K562 (cell line): ENCODE measurements at regions not wholly inside any gene's neighbourhood (a gene's known extent, or its start where the extent isn't known, plus 50 kb on each side); places are given as distances from the start of the nearest gene placed in this dataset.

ENCODE experiments used
- ATAC-seq: fragments of 200-7000 bp; cut with Tn5 transposase; 3 replicates; pipeline ENCODE4 v1.9.1; 2020; ENCODE audit warnings: moderate library complexity
- BruUV-seq: library from RNA; stranded (reverse); fragments of 400-500 nt; replicated peaks from 2 replicates; lab custom pipeline; 2021; lab: Mats Ljungman, UMichigan
- CTCF ChIA-PET: fragments of 300-600 bp; formaldehyde crosslinking; extraction: SDS; loops from one replicate; lab custom pipeline; 2021; ENCODE audit warnings: low intra/inter-chr PET ratio; lab: Yijun Ruan, JAX
- POLR2A ChIA-PET: fragments of 300-600, 350-650 bp; sonication (Branson Sonifier 250); formaldehyde crosslinking; extraction: SDS; loops from one replicate; lab custom pipeline; 2021; ENCODE audit warnings: antibody characterized with exemption, inconsistent platforms; lab: Yijun Ruan, JAX
- DNase-seq, 4 experiments: peaks; one replicate each; pipeline versions ENCODE4 v3.0.0 to v3.0.0-alpha.2; 2011 to 2018; ENCODE audit warnings: low spot score in 3 of 4, mixed read lengths in 3 of 4; ENCODE audit errors: extremely low read depth in 1 of 4
- FAIRE-seq: peaks from 2 replicates; lab custom pipeline; 2011; peaks lifted over from hg19 to GRCh38; lab: Jason Lieb, UNC
- H2AFZ ChIP-seq: 2 replicates; pipeline ENCODE4 v1.6.0; 2011; ENCODE audit warnings: low read depth, low read length, control low read depth, inconsistent platforms
- H3K27ac ChIP-seq: fragments of 200-600 bp; 3 replicates; pipeline ENCODE4 v1.8.0; 2011; ENCODE audit warnings: low read depth, mild to moderate bottlenecking, control low read depth, inconsistent platforms, low read length, moderate library complexity, mixed read lengths; ENCODE audit errors: extremely low read depth
- H3K27me3 ChIP-seq, 2 experiments: fragments of 300-600 bp in 1 of 2; 2 replicates in 1 of 2; 3 replicates in 1 of 2; pipeline versions ENCODE4 v1.6.0 to v1.8.0; 2011; ENCODE audit warnings: inconsistent platforms in 2 of 2, low read length in 2 of 2, mild to moderate bottlenecking in 1 of 2, mixed read lengths in 1 of 2, moderate library complexity in 1 of 2; ENCODE audit not compliant: control insufficient read depth in 2 of 2, insufficient read depth in 2 of 2
- H3K36me3 ChIP-seq: fragments of 300-600 bp; 3 replicates; pipeline ENCODE4 v1.8.0; 2011; ENCODE audit warnings: mild to moderate bottlenecking, low read length, inconsistent platforms; ENCODE audit not compliant: control insufficient read depth, insufficient read depth
- H3K4me1 ChIP-seq, 2 experiments: fragments of 200-600 bp in 1 of 2; replicated peaks in 1 of 2; 2 replicates in 1 of 2; 3 replicates in 1 of 2; pipeline versions ENCODE4 v1.5.1 to v1.8.0; 2011; ENCODE audit warnings: inconsistent platforms in 2 of 2, low read length in 2 of 2, mild to moderate bottlenecking in 1 of 2, mixed read lengths in 1 of 2, moderate library complexity in 1 of 2; ENCODE audit not compliant: control insufficient read depth in 2 of 2, insufficient read depth in 2 of 2
- H3K4me2 ChIP-seq: 2 replicates; pipeline ENCODE4 v1.6.1; 2011; ENCODE audit warnings: low read length, control low read depth, inconsistent platforms, mixed read lengths; ENCODE audit not compliant: insufficient read depth
- H3K4me3 ChIP-seq: fragments of 200-600 bp; sonication (generic), shearing (Covaris generic); 2 replicates; pipeline ENCODE4 v1.5.1; 2016; ENCODE audit warnings: control low read depth, inconsistent platforms
- H3K79me2 ChIP-seq: fragments of 200-600 bp; 3 replicates; pipeline ENCODE4 v1.8.0; 2011; ENCODE audit warnings: low read length, inconsistent platforms; ENCODE audit not compliant: control insufficient read depth, insufficient read depth
- H3K9ac ChIP-seq, 2 experiments: 2 replicates each; pipeline versions ENCODE4 v1.6.0 to v1.6.1; 2011; ENCODE audit warnings: low read depth in 2 of 2, low read length in 2 of 2, control low read depth in 1 of 2, inconsistent platforms in 1 of 2, mild to moderate bottlenecking in 1 of 2, mixed read lengths in 1 of 2; ENCODE audit not compliant: insufficient read depth in 1 of 2
- H3K9me1 ChIP-seq: one replicate; pipeline ENCODE4 v1.6.0; 2011; ENCODE audit warnings: inconsistent platforms, mild to moderate bottlenecking, low read length, moderate library complexity; ENCODE audit not compliant: control insufficient read depth, insufficient read depth
- H3K9me3 ChIP-seq: replicated peaks from 2 replicates; pipeline ENCODE4 v1.5.1; 2011; ENCODE audit warnings: low read depth, low read length, inconsistent platforms; ENCODE audit not compliant: control insufficient read depth, insufficient read depth
- H4K20me1 ChIP-seq: replicated peaks from 2 replicates; pipeline ENCODE4 v1.6.1; 2011; ENCODE audit warnings: low read length, inconsistent platforms, mixed read lengths; ENCODE audit not compliant: control insufficient read depth, insufficient read depth
- DPF2 ChIP-seq: fragments of 450-650 bp; IDR thresholded peaks from 2 replicates; pipeline ENCODE4 v1.6.1; 2016
- ELF4 ChIP-seq: fragments of 450-650 bp; formaldehyde crosslinking; IDR thresholded peaks from 2 replicates; pipeline ENCODE4 v1.4.0; 2022; ENCODE audit warnings: missing genetic modification characterization
- HMG20B ChIP-seq: fragments of 250-450 bp; sonication (Bioruptor Pico); IDR thresholded peaks from 2 replicates; pipeline ENCODE4 v1.5.0; 2021; ENCODE audit warnings: mild to moderate bottlenecking
- MED1 ChIP-seq: sonication (generic); formaldehyde crosslinking; IDR thresholded peaks from 2 replicates; pipeline ENCODE4 v1.8.1; 2023; ENCODE audit warnings: missing genetic modification reagents, borderline replicate concordance
- MITF ChIP-seq: IDR thresholded peaks from 2 replicates; pipeline ENCODE4 v1.6.1; 2014; ENCODE audit warnings: antibody characterized with exemption
- NFE2L1 ChIP-seq: fragments of 450-650 bp; IDR thresholded peaks from 2 replicates; pipeline ENCODE4 v1.6.1; 2016; ENCODE audit warnings: missing genetic modification characterization, low read depth, mild to moderate bottlenecking, missing compliant biosample characterization, moderate library complexity, borderline replicate concordance
- NONO ChIP-seq, 2 experiments: fragments of 200-400 bp in 1 of 2; fragments of 450-650 bp in 1 of 2; formaldehyde crosslinking in 1 of 2; IDR thresholded peaks; 2 replicates each; pipeline ENCODE4 v1.6.1; 2017; ENCODE audit warnings: low read depth in 2 of 2, mild to moderate bottlenecking in 2 of 2, moderate library complexity in 2 of 2, low read length in 1 of 2
- PTBP1 ChIP-seq: fragments of 200-400 bp; formaldehyde crosslinking; IDR thresholded peaks from 2 replicates; pipeline ENCODE4 v1.6.1; 2017; ENCODE audit warnings: low read depth, low read length
- SNIP1 ChIP-seq: fragments of 450-650 bp; IDR thresholded peaks from 2 replicates; pipeline ENCODE4 v1.7.1; 2017; ENCODE audit warnings: low read depth, mild to moderate bottlenecking
- ZKSCAN1 ChIP-seq: fragments of 150-350 bp; IDR thresholded peaks from 2 replicates; pipeline ENCODE4 v1.6.1; 2016; ENCODE audit warnings: low read depth, low read length
- ZNF24 ChIP-seq: fragments of 450-650 bp; IDR thresholded peaks from 2 replicates; pipeline ENCODE4 v1.6.1; 2016
- WGBS: fragments of 100-300 bp; shearing (Covaris generic); methylation state at CpG from one replicate; pipeline ENCODE4 v1.1.6; 2016; ENCODE audit warnings: low coverage, mixed read lengths; ENCODE audit not compliant: insufficient coverage; ENCODE audit errors: missing lambda C conversion rate; 5-methylcytosine and 5-hydroxymethylcytosine counted together
- in situ Hi-C: fragments of 300-500 bp; cut with MboI; formaldehyde crosslinking; loops from 4 replicates; pipeline ENCODE4 v1.15.0; 2018; ENCODE audit warnings: inconsistent platforms, mixed read lengths
- intact Hi-C: fragments of 100-400 bp; cut with micrococcal nuclease; formaldehyde crosslinking; loops from 2 replicates; pipeline ENCODE4 v1.14.2; 2022

GRCh38 chr18:22048221-22048620, 121.2 kb upstream of the GATA6 start:
- Histone ChIP-seq H2AFZ (no peak overlapping the region), H3K9ac (no peak overlapping the region), H3K9me3 (no peaks in the 10 kb centered on the region), H3K4me1 (no peaks in the 10 kb centered on the region), H4K20me1 (0 out of 2 replicates have a peak, but pooled peaks cover 5% of the 10 kb centered on the region), H3K4me3 (no peak overlapping the region), H3K27ac (no peak overlapping the region), H3K4me2 (no peak overlapping the region), H3K79me2 (no peaks in the 10 kb centered on the region), H3K27me3 (peaks cover 48 to 56% of the 10 kb centered on the region in 2 experiments), H3K36me3 (no peaks in the 10 kb centered on the region), H3K9me1 (no peaks in the 10 kb centered on the region)
- WGBS: 3% methylated on average over 5 of the region's 5 CpGs
- ATAC-seq (no peak), DNase-seq (no peak), FAIRE-seq (no peak)
- in situ Hi-C loops: no loop called here
- CTCF ChIA-PET: no interaction called here
- intact Hi-C loops: no loop called here
- BruUV-seq: no TSS peak
- POLR2A ChIA-PET: no interaction called here
- TF ChIP-seq NFE2L1 (tag) (no peak), HMG20B (CRISPR knock-in tag) (no peak), ZNF24 (no peak), ELF4 (CRISPR knock-in tag) (no peak)

GRCh38 chr18:22048932-22049615, 120.3 kb upstream of the GATA6 start:
- no peak overlapping the region for H3K4me2 ChIP-seq
- H3K36me3 ChIP-seq: no peaks in the 10 kb centered on the region
- ATAC-seq: no peak
- no peak overlapping the region for H3K27ac ChIP-seq
- peaks cover 46 to 59% of the 10 kb centered on the region in 2 experiments for H3K27me3 ChIP-seq
- CTCF ChIA-PET: no interaction called here
- no peak overlapping the region for H3K9ac ChIP-seq
- H3K9me1 ChIP-seq: no peaks in the 10 kb centered on the region
- no peaks in the 10 kb centered on the region for H3K9me3 ChIP-seq
- no peak for DNase-seq
- 0 out of 2 replicates have a peak, but pooled peaks cover 5% of the 10 kb centered on the region for H4K20me1 ChIP-seq
- H3K4me1 ChIP-seq: no peaks in the 10 kb centered on the region
- POLR2A ChIA-PET: no interaction called here
- FAIRE-seq: no peak
- no peak overlapping the region for H3K4me3 ChIP-seq
- TF ChIP-seq PTBP1 (no peak), DPF2 (no peak), MED1 (no peak), SNIP1 (no peak), MITF (no peak), ZKSCAN1 (no peak), NONO (IDR thresholded peaks at IDR 0.05; ENCODE audit: low read depth in 2 of 2, low read length in 1 of 2) (no peak)
- intact Hi-C loops (no loop called here), in situ Hi-C loops (no loop called here)
- no peak overlapping the region for H2AFZ ChIP-seq
- WGBS: 2% methylated on average over 3 of the region's 3 CpGs
- no peaks in the 10 kb centered on the region for H3K79me2 ChIP-seq
- BruUV-seq: no TSS peak
